ENCODE measurements at regions not wholly inside any gene's neighbourhood (a gene's known extent, or its start where the extent isn't known, plus 50 kb on each side); places are given as distances from the start of the nearest gene placed in this dataset.

GRCh38 chr5:58075907-58076306 is 384.0 kb downstream of the PLK2 start:
- TF ChIP-seq POLR2A (IDR thresholded peaks at IDR 0.05) (no peak), CTCF (IDR thresholded peaks at IDR 0.05) (no peak), POLR2AphosphoS5 (IDR thresholded peaks at IDR 0.05) (no peak)
